H9 (cell line): ENCODE measurements at regions not wholly inside any gene's neighbourhood (a gene's known extent, or its start where the extent isn't known, plus 50 kb on each side); places are given as distances from the start of the nearest gene placed in this dataset.

Source experiments
- DNase-seq: peaks from one replicate; pipeline ENCODE4 v3.0.0-alpha.2; 2017
- H2AFZ ChIP-seq: one replicate; pipeline ENCODE4 v1.6.1; 2013; ENCODE audit warnings: mild to moderate bottlenecking, low read length, control low read depth, moderate library complexity
- H2AK5ac ChIP-seq: 2 replicates; pipeline ENCODE4 v1.6.1; 2013; ENCODE audit warnings: low read length, control low read depth, mixed read lengths; ENCODE audit not compliant: insufficient read length
- H2BK120ac ChIP-seq: one replicate; pipeline ENCODE4 v1.6.1; 2013; ENCODE audit warnings: low read depth, mild to moderate bottlenecking, low read length, control low read depth, inconsistent platforms; ENCODE audit not compliant: poor library complexity, severe bottlenecking
- H2BK12ac ChIP-seq: 2 replicates; pipeline ENCODE4 v1.6.1; 2013; ENCODE audit warnings: low read length, control low read depth, mixed read lengths, low read depth; ENCODE audit not compliant: insufficient read length
- H2BK15ac ChIP-seq: 2 replicates; pipeline ENCODE4 v1.6.1; 2013; ENCODE audit warnings: low read depth, low read length, control low read depth
- H2BK20ac ChIP-seq: one replicate; pipeline ENCODE4 v1.6.1; 2013; ENCODE audit warnings: low read depth, mild to moderate bottlenecking, low read length, control low read depth, inconsistent platforms; ENCODE audit not compliant: poor library complexity, severe bottlenecking
- H2BK5ac ChIP-seq: 2 replicates; pipeline ENCODE4 v1.6.1; 2013; ENCODE audit warnings: low read length, control low read depth, mixed read lengths; ENCODE audit not compliant: insufficient read length
- H3K14ac ChIP-seq: 2 replicates; pipeline ENCODE4 v1.6.1; 2013; ENCODE audit warnings: low read length, control low read depth; ENCODE audit not compliant: insufficient read depth
- H3K18ac ChIP-seq: 2 replicates; pipeline ENCODE4 v1.6.1; 2013; ENCODE audit warnings: low read depth, mild to moderate bottlenecking, mixed read lengths, low read length, control low read depth; ENCODE audit not compliant: insufficient read length
- H3K23ac ChIP-seq: 2 replicates; pipeline ENCODE4 v1.6.1; 2013; ENCODE audit warnings: low read length, control low read depth, mixed read lengths, low read depth; ENCODE audit not compliant: insufficient read length
- H3K23me2 ChIP-seq: 2 replicates; pipeline ENCODE4 v1.6.1; 2013; ENCODE audit warnings: low read depth, mild to moderate bottlenecking, mixed read lengths, low read length, control low read depth; ENCODE audit not compliant: insufficient read length, poor library complexity, severe bottlenecking
- H3K27ac ChIP-seq: 2 replicates; pipeline ENCODE4 v1.5.1; 2013; ENCODE audit warnings: low read length, control low read depth, mixed read lengths, low read depth; ENCODE audit not compliant: insufficient read length
- H3K27me3 ChIP-seq: 2 replicates; pipeline ENCODE4 v1.6.1; 2013; ENCODE audit warnings: low read length, control low read depth, inconsistent platforms; ENCODE audit not compliant: insufficient read depth
- H3K4ac ChIP-seq: 2 replicates; pipeline ENCODE4 v1.6.1; 2013; ENCODE audit warnings: low read depth, mild to moderate bottlenecking, control low read depth, inconsistent platforms, low read length, moderate library complexity
- H3K4me1 ChIP-seq: 2 replicates; pipeline ENCODE4 v1.6.1; 2013; ENCODE audit warnings: low read length, control low read depth, inconsistent platforms; ENCODE audit not compliant: insufficient read depth
- H3K4me2 ChIP-seq: 2 replicates; pipeline ENCODE4 v1.6.1; 2013; ENCODE audit warnings: low read length, control low read depth, mixed read lengths; ENCODE audit not compliant: insufficient read length, insufficient read depth
- H3K56ac ChIP-seq: 2 replicates; pipeline ENCODE4 v1.6.1; 2013; ENCODE audit warnings: low read depth, mild to moderate bottlenecking, mixed read lengths, low read length, control low read depth; ENCODE audit not compliant: insufficient read length
- H3K79me1 ChIP-seq: 2 replicates; pipeline ENCODE4 v1.6.1; 2013; ENCODE audit warnings: low read depth, mild to moderate bottlenecking, moderate library complexity, low read length, control low read depth, inconsistent platforms; ENCODE audit not compliant: insufficient read depth, poor library complexity, severe bottlenecking
- H3K79me2 ChIP-seq: 2 replicates; pipeline ENCODE4 v1.6.1; 2013; ENCODE audit warnings: low read length, control low read depth, inconsistent platforms; ENCODE audit not compliant: insufficient read depth
- H3K9ac ChIP-seq: 2 replicates; pipeline ENCODE4 v1.6.1; 2013; ENCODE audit warnings: low read length, control low read depth, mixed read lengths; ENCODE audit not compliant: insufficient read length; ENCODE audit errors: extremely low read depth
- H3K9me3 ChIP-seq: one replicate; pipeline ENCODE4 v1.6.1; 2013; ENCODE audit warnings: low read depth, low read length, inconsistent platforms; ENCODE audit not compliant: control insufficient read depth
- H3T11ph ChIP-seq: one replicate; pipeline ENCODE4 v1.6.1; 2013; ENCODE audit warnings: mild to moderate bottlenecking, low read length, control low read depth, inconsistent platforms
- H4K20me1 ChIP-seq: one replicate; pipeline ENCODE4 v1.6.1; 2013; ENCODE audit not compliant: control insufficient read depth, insufficient read length, insufficient read depth
- H4K5ac ChIP-seq: 2 replicates; pipeline ENCODE4 v1.6.1; 2013; ENCODE audit warnings: low read depth, mild to moderate bottlenecking, mixed read lengths, low read length, control low read depth; ENCODE audit not compliant: insufficient read length
- H4K8ac ChIP-seq: replicated peaks from 2 replicates; pipeline ENCODE4 v1.6.1; 2013; ENCODE audit warnings: low read length, control low read depth, mixed read lengths, low read depth; ENCODE audit not compliant: insufficient read length
- H4K91ac ChIP-seq: 2 replicates; pipeline ENCODE4 v1.6.1; 2013; ENCODE audit warnings: low read depth, mild to moderate bottlenecking, moderate library complexity, mixed read lengths, low read length, control low read depth; ENCODE audit not compliant: insufficient read length
- H3K27ac Mint-ChIP-seq, 3 experiments: 2 replicates in 2 of 3; 3 replicates in 1 of 3; pipeline ENCODE4 v1.8.0; 2020 to 2021; ENCODE audit warnings: mixed read lengths in 3 of 3, mild to moderate bottlenecking in 1 of 3, moderate library complexity in 1 of 3
- H3K27me3 Mint-ChIP-seq: 2 replicates; pipeline ENCODE4 v1.8.0; 2021; ENCODE audit warnings: low read depth, mild to moderate bottlenecking, moderate library complexity, mixed read lengths
- H3K36me3 Mint-ChIP-seq, 3 experiments: 2 replicates in 2 of 3; 3 replicates in 1 of 3; pipeline ENCODE4 v1.8.0; 2020 to 2021; ENCODE audit warnings: low read depth in 3 of 3, mixed read lengths in 3 of 3; ENCODE audit not compliant: insufficient read depth in 1 of 3
- H3K4me1 Mint-ChIP-seq, 2 experiments: 2 replicates each; pipeline ENCODE4 v1.8.0; 2020; ENCODE audit warnings: mixed read lengths in 2 of 2
- H3K4me3 Mint-ChIP-seq, 2 experiments: 2 replicates in 1 of 2; 3 replicates in 1 of 2; pipeline ENCODE4 v1.8.0; 2020 to 2021; ENCODE audit warnings: mild to moderate bottlenecking in 2 of 2, mixed read lengths in 2 of 2, moderate library complexity in 1 of 2
- H3K9me3 Mint-ChIP-seq, 2 experiments: 2 replicates in 1 of 2; 3 replicates in 1 of 2; pipeline ENCODE4 v1.8.0; 2020; ENCODE audit warnings: mild to moderate bottlenecking in 2 of 2, mixed read lengths in 2 of 2, moderate library complexity in 1 of 2
- CTCF ChIP-seq: fragments of 200-600 bp; sonication (generic); conservative IDR thresholded peaks from 3 replicates; pipeline ENCODE4 v1.8.0; 2021; ENCODE audit warnings: antibody characterized with exemption, mild to moderate bottlenecking
- WGBS: extraction: QIAGEN DNeasy Blood & Tissue Kit; methylation state at CpG from one replicate; pipeline ENCODE4 v1.1.7; 2013; ENCODE audit warnings: missing lambda C conversion rate, low lambda C conversion rate, mixed read lengths; ENCODE audit not compliant: insufficient read length; ENCODE audit errors: extremely low coverage; 5-methylcytosine and 5-hydroxymethylcytosine counted together

- no peaks in the 10 kb centered on the region for H3K27me3 ChIP-seq
- H3K4me3 Mint-ChIP-seq = no peak overlapping the region
- no peaks in the 10 kb centered on the region for H3K79me2 ChIP-seq
- H3K27ac Mint-ChIP-seq = no peak overlapping the region
- no peaks in the 10 kb centered on the region; the same call in 1 of the 2 replicates for H3K27me3 Mint-ChIP-seq
- no peaks in the 10 kb centered on the region for H3K9me3 Mint-ChIP-seq
- H3K4me2 ChIP-seq = no peak overlapping the region
- no peak overlapping the region for H3K4ac ChIP-seq
- H2AFZ ChIP-seq = no peak overlapping the region
- no peak overlapping the region for H3K9ac ChIP-seq
- H3K27ac ChIP-seq = no peak overlapping the region
- no peak overlapping the region for H3K23ac ChIP-seq
- no peak overlapping the region for H2BK15ac ChIP-seq
- H3K14ac ChIP-seq = no peak overlapping the region
- H3K23me2 ChIP-seq = no peaks in the 10 kb centered on the region
- no peak for TF ChIP-seq CTCF
- no peak overlapping the region for H4K91ac ChIP-seq
- H4K5ac ChIP-seq = no peak overlapping the region
- no peak overlapping the region for H3K18ac ChIP-seq
- H3K79me1 ChIP-seq = no peaks in the 10 kb centered on the region
- no peak overlapping the region for H2BK120ac ChIP-seq
- H4K8ac ChIP-seq = no peak overlapping the region
- no peak overlapping the region for H2AK5ac ChIP-seq
- no peak for DNase-seq
- no peaks in the 10 kb centered on the region for H4K20me1 ChIP-seq
- H3K56ac ChIP-seq = no peak overlapping the region
- no peak overlapping the region for H2BK20ac ChIP-seq
- no peak overlapping the region for H3T11ph ChIP-seq
- no peaks in the 10 kb centered on the region for H3K9me3 ChIP-seq
- no CpG with 5 or more reads among the region's 2 CpGs for WGBS
- no peak overlapping the region for H2BK12ac ChIP-seq
- H3K4me1 ChIP-seq = no peaks in the 10 kb centered on the region; the same call in 1 of the 2 replicates
- peaks cover 6 to 7% of the 10 kb centered on the region in 2 experiments; a peak in 3 of 4 replicates for H3K4me1 Mint-ChIP-seq
- H3K36me3 Mint-ChIP-seq = no peaks in the 10 kb centered on the region
- H2BK5ac ChIP-seq = no peak overlapping the region
Measured at GRCh38 chr1:184860985-184861754, 106.5 kb upstream of the EDEM3 start.
